ENCODE measurements at regions not wholly inside any gene's neighbourhood (a gene's known extent, or its start where the extent isn't known, plus 50 kb on each side); places are given as distances from the start of the nearest gene placed in this dataset.

- ChIA-PET CTCF (no interaction called here), POLR2A (no interaction called here)
- H3K4me1 Mint-ChIP-seq = no peaks in the 10 kb centered on the region
- no peaks in the 10 kb centered on the region for H3K36me3 Mint-ChIP-seq
- Histone ChIP-seq H3K36me3 (ENCODE audit: control insufficient read depth in 2 of 2, extremely low read depth in 1 of 2, insufficient read depth in 1 of 2, low read length in 1 of 2) (no peaks in the 10 kb centered on the region), H3K9me3 (no peaks in the 10 kb centered on the region), H3K4me3 (ENCODE audit: control insufficient read depth in 1 of 2, extremely low read depth in 1 of 2, low read length in 1 of 2) (no peak overlapping the region), H3K27ac (ENCODE audit: low read length) (no peak overlapping the region), H3K4me1 (ENCODE audit: control insufficient read depth in 1 of 2, extremely low read depth in 1 of 2, insufficient read depth in 2 of 2, low read length in 2 of 2) (no peaks in the 10 kb centered on the region), H3K27me3 (replicated peaks in 1 of 2; ENCODE audit: control insufficient read depth in 2 of 2, extremely low read depth in 1 of 2, insufficient read depth in 2 of 2, low read length in 1 of 2) (no peaks in the 10 kb centered on the region)
- peaks cover 10 to 27% (median 11%) of the 10 kb centered on the region in 3 donors for H3K9me3 Mint-ChIP-seq
- no peak overlapping the region for H3K27ac Mint-ChIP-seq
- H3K27me3 Mint-ChIP-seq = no peaks in the 10 kb centered on the region
- 29% methylated on average over 1 of the region's 1 CpG for WGBS (ENCODE audit: insufficient coverage)
- DNase-seq = no peak
- ATAC-seq (replicated peaks in 1 of 4) = no peak
- H3K4me3 Mint-ChIP-seq = no peak overlapping the region
These were observed 686.5 kb downstream of the LRFN5 start for GRCh38 chr14:42293180-42293579.

GRCh38 chr14:42277840-42278239, 671.2 kb downstream of the LRFN5 start:
- CTCF ChIA-PET = no interaction called here
- POLR2A ChIA-PET = no interaction called here

GRCh38 chr14:42269234-42269633, 662.6 kb downstream of the LRFN5 start:
- Mint-ChIP-seq H3K27ac (no peak overlapping the region), H3K4me3 (no peak overlapping the region), H3K27me3 (no peaks in the 10 kb centered on the region), H3K9me3 (peaks cover 2 to 14% (median 11%) of the 10 kb centered on the region in 3 donors), H3K4me1 (no peaks in the 10 kb centered on the region), H3K36me3 (no peaks in the 10 kb centered on the region)
- no peak for DNase-seq
- POLR2A ChIA-PET = no interaction called here
- no peak overlapping the region for H3K27ac ChIP-seq (ENCODE audit: low read length)
- CTCF ChIA-PET = interaction anchor here in 1 of 2 donors (0.6 kb wide), 2 partner anchors 87 to 1600 kb away, joined by 3 to 4 read pairs; no protein-coding TSS in a partner anchor
- no peak for ATAC-seq (replicated peaks in 1 of 4)
- no peaks in the 10 kb centered on the region for H3K4me1 ChIP-seq (ENCODE audit: control insufficient read depth in 1 of 2, extremely low read depth in 1 of 2, insufficient read depth in 2 of 2, low read length in 2 of 2)
- no peak overlapping the region for H3K4me3 ChIP-seq (ENCODE audit: control insufficient read depth in 1 of 2, extremely low read depth in 1 of 2, low read length in 1 of 2)
- WGBS (ENCODE audit: insufficient coverage) = no CpG with 5 or more reads among the region's 1 CpG
- H3K9me3 ChIP-seq = no peaks in the 10 kb centered on the region
- no peaks in the 10 kb centered on the region for H3K36me3 ChIP-seq (ENCODE audit: control insufficient read depth in 2 of 2, extremely low read depth in 1 of 2, insufficient read depth in 1 of 2, low read length in 1 of 2)
- no peaks in the 10 kb centered on the region for H3K27me3 ChIP-seq (replicated peaks in 1 of 2; ENCODE audit: control insufficient read depth in 2 of 2, extremely low read depth in 1 of 2, insufficient read depth in 2 of 2, low read length in 1 of 2)

More at GRCh38 chr14:42277840-42278239, 671.2 kb downstream of the LRFN5 start:
- Mint-ChIP-seq H3K4me3 (no peak overlapping the region), H3K36me3 (no peaks in the 10 kb centered on the region), H3K27me3 (no peaks in the 10 kb centered on the region), H3K4me1 (no peaks in the 10 kb centered on the region), H3K9me3 (peaks cover 9 to 24% (median 22%) of the 10 kb centered on the region in 3 donors), H3K27ac (no peak overlapping the region)
- Histone ChIP-seq H3K4me1 (ENCODE audit: control insufficient read depth in 1 of 2, extremely low read depth in 1 of 2, insufficient read depth in 2 of 2, low read length in 2 of 2) (no peaks in the 10 kb centered on the region), H3K27me3 (replicated peaks in 1 of 2; ENCODE audit: control insufficient read depth in 2 of 2, extremely low read depth in 1 of 2, insufficient read depth in 2 of 2, low read length in 1 of 2) (no peaks in the 10 kb centered on the region), H3K27ac (ENCODE audit: low read length) (no peak overlapping the region), H3K36me3 (ENCODE audit: control insufficient read depth in 2 of 2, extremely low read depth in 1 of 2, insufficient read depth in 1 of 2, low read length in 1 of 2) (no peaks in the 10 kb centered on the region), H3K4me3 (ENCODE audit: control insufficient read depth in 1 of 2, extremely low read depth in 1 of 2, low read length in 1 of 2) (no peak overlapping the region), H3K9me3 (no peaks in the 10 kb centered on the region)
- no CpG with 5 or more reads among the region's 2 CpGs for WGBS (ENCODE audit: insufficient coverage)
- DNase-seq (no peak), ATAC-seq (replicated peaks in 1 of 4) (no peak)

GRCh38 chr14:42248131-42248530, 641.5 kb downstream of the LRFN5 start:
- no peaks in the 10 kb centered on the region for H3K4me1 Mint-ChIP-seq
- CTCF ChIA-PET = no interaction called here
- peaks cover 5 to 11% (median 6%) of the 10 kb centered on the region in 3 donors for H3K9me3 Mint-ChIP-seq
- WGBS (ENCODE audit: insufficient coverage) = no CpG with 5 or more reads among the region's 2 CpGs
- Histone ChIP-seq H3K9me3 (peaks cover 4% of the 10 kb centered on the region), H3K36me3 (ENCODE audit: control insufficient read depth in 2 of 2, extremely low read depth in 1 of 2, insufficient read depth in 1 of 2, low read length in 1 of 2) (no peaks in the 10 kb centered on the region), H3K27me3 (replicated peaks in 1 of 2; ENCODE audit: control insufficient read depth in 2 of 2, extremely low read depth in 1 of 2, insufficient read depth in 2 of 2, low read length in 1 of 2) (no peaks in the 10 kb centered on the region), H3K27ac (ENCODE audit: low read length) (no peak overlapping the region), H3K4me1 (ENCODE audit: control insufficient read depth in 1 of 2, extremely low read depth in 1 of 2, insufficient read depth in 2 of 2, low read length in 2 of 2) (no peaks in the 10 kb centered on the region), H3K4me3 (ENCODE audit: control insufficient read depth in 1 of 2, extremely low read depth in 1 of 2, low read length in 1 of 2) (no peak overlapping the region)
- no peaks in the 10 kb centered on the region for H3K27me3 Mint-ChIP-seq
- no peak for ATAC-seq (replicated peaks in 1 of 4)
- no peak for DNase-seq
- H3K36me3 Mint-ChIP-seq = no peaks in the 10 kb centered on the region
- H3K27ac Mint-ChIP-seq = no peak overlapping the region
- POLR2A ChIA-PET = no interaction called here
- no peak overlapping the region for H3K4me3 Mint-ChIP-seq

- no peak overlapping the region for H3K27ac ChIP-seq (ENCODE audit: low read length)
- ChIA-PET CTCF (no interaction called here), POLR2A (no interaction called here)
- DNase-seq (no peak), ATAC-seq (replicated peaks in 1 of 4) (no peak)
- no peaks in the 10 kb centered on the region for H3K4me1 ChIP-seq (ENCODE audit: control insufficient read depth in 1 of 2, extremely low read depth in 1 of 2, insufficient read depth in 2 of 2, low read length in 2 of 2)
- no peaks in the 10 kb centered on the region for H3K36me3 Mint-ChIP-seq
- no peak overlapping the region for H3K4me3 ChIP-seq (ENCODE audit: control insufficient read depth in 1 of 2, extremely low read depth in 1 of 2, low read length in 1 of 2)
- H3K4me3 Mint-ChIP-seq = no peak overlapping the region
- no peaks in the 10 kb centered on the region for H3K4me1 Mint-ChIP-seq
- H3K9me3 ChIP-seq = peaks cover 4% of the 10 kb centered on the region
- WGBS (ENCODE audit: insufficient coverage) = 13% methylated on average over 1 of the region's 2 CpGs
- H3K27me3 Mint-ChIP-seq = no peaks in the 10 kb centered on the region
- no peaks in the 10 kb centered on the region for H3K27me3 ChIP-seq (replicated peaks in 1 of 2; ENCODE audit: control insufficient read depth in 2 of 2, extremely low read depth in 1 of 2, insufficient read depth in 2 of 2, low read length in 1 of 2)
- no peak overlapping the region for H3K27ac Mint-ChIP-seq
- peaks cover 12 to 23% (median 13%) of the 10 kb centered on the region in 3 donors for H3K9me3 Mint-ChIP-seq
- no peaks in the 10 kb centered on the region for H3K36me3 ChIP-seq (ENCODE audit: control insufficient read depth in 2 of 2, extremely low read depth in 1 of 2, insufficient read depth in 1 of 2, low read length in 1 of 2)
These were observed 634.4 kb downstream of the LRFN5 start for GRCh38 chr14:42241101-42241500.

- no peak overlapping the region for H3K27ac Mint-ChIP-seq
- no peak overlapping the region for H3K4me3 Mint-ChIP-seq
- Histone ChIP-seq H3K36me3 (ENCODE audit: control insufficient read depth in 2 of 2, extremely low read depth in 1 of 2, insufficient read depth in 1 of 2, low read length in 1 of 2) (no peaks in the 10 kb centered on the region), H3K4me1 (ENCODE audit: control insufficient read depth in 1 of 2, extremely low read depth in 1 of 2, insufficient read depth in 2 of 2, low read length in 2 of 2) (no peaks in the 10 kb centered on the region), H3K4me3 (ENCODE audit: control insufficient read depth in 1 of 2, extremely low read depth in 1 of 2, low read length in 1 of 2) (no peak overlapping the region), H3K27me3 (replicated peaks in 1 of 2; ENCODE audit: control insufficient read depth in 2 of 2, extremely low read depth in 1 of 2, insufficient read depth in 2 of 2, low read length in 1 of 2) (no peaks in the 10 kb centered on the region), H3K27ac (ENCODE audit: low read length) (no peak overlapping the region), H3K9me3 (no peaks in the 10 kb centered on the region)
- peaks cover 2 to 10% (median 5%) of the 10 kb centered on the region in 3 donors for H3K9me3 Mint-ChIP-seq
- POLR2A ChIA-PET = no interaction called here
- WGBS (ENCODE audit: insufficient coverage) = no CpG with 5 or more reads among the region's 3 CpGs
- H3K27me3 Mint-ChIP-seq = no peaks in the 10 kb centered on the region
- CTCF ChIA-PET = no interaction called here
- H3K4me1 Mint-ChIP-seq = no peaks in the 10 kb centered on the region
- ATAC-seq (replicated peaks in 1 of 4) (no peak), DNase-seq (no peak)
- H3K36me3 Mint-ChIP-seq = no peaks in the 10 kb centered on the region
These were observed 623.3 kb downstream of the LRFN5 start for GRCh38 chr14:42229976-42230375.

- DNase-seq (no peak), ATAC-seq (replicated peaks in 1 of 4) (no peak)
- WGBS (ENCODE audit: insufficient coverage) = 65% methylated on average over 6 of the region's 6 CpGs
- CTCF ChIA-PET = no interaction called here
- Mint-ChIP-seq H3K9me3 (peaks cover 2 to 10% (median 5%) of the 10 kb centered on the region in 3 donors), H3K4me1 (no peaks in the 10 kb centered on the region), H3K4me3 (no peak overlapping the region), H3K36me3 (no peaks in the 10 kb centered on the region), H3K27me3 (no peaks in the 10 kb centered on the region), H3K27ac (no peak overlapping the region)
- POLR2A ChIA-PET = no interaction called here
- Histone ChIP-seq H3K4me1 (ENCODE audit: control insufficient read depth in 1 of 2, extremely low read depth in 1 of 2, insufficient read depth in 2 of 2, low read length in 2 of 2) (no peaks in the 10 kb centered on the region), H3K27me3 (replicated peaks in 1 of 2; ENCODE audit: control insufficient read depth in 2 of 2, extremely low read depth in 1 of 2, insufficient read depth in 2 of 2, low read length in 1 of 2) (no peaks in the 10 kb centered on the region), H3K36me3 (ENCODE audit: control insufficient read depth in 2 of 2, extremely low read depth in 1 of 2, insufficient read depth in 1 of 2, low read length in 1 of 2) (no peaks in the 10 kb centered on the region), H3K27ac (ENCODE audit: low read length) (no peak overlapping the region), H3K4me3 (ENCODE audit: control insufficient read depth in 1 of 2, extremely low read depth in 1 of 2, low read length in 1 of 2) (no peak overlapping the region), H3K9me3 (no peaks in the 10 kb centered on the region)
These were observed 622.6 kb downstream of the LRFN5 start for GRCh38 chr14:42229294-42229693.
